ENCODE measurements at regions not wholly inside any gene's neighbourhood (a gene's known extent, or its start where the extent isn't known, plus 50 kb on each side); places are given as distances from the start of the nearest gene placed in this dataset.
A peak's percentile ranks its signal among the peaks of the same experiment; 100 is the strongest.

DNA sequence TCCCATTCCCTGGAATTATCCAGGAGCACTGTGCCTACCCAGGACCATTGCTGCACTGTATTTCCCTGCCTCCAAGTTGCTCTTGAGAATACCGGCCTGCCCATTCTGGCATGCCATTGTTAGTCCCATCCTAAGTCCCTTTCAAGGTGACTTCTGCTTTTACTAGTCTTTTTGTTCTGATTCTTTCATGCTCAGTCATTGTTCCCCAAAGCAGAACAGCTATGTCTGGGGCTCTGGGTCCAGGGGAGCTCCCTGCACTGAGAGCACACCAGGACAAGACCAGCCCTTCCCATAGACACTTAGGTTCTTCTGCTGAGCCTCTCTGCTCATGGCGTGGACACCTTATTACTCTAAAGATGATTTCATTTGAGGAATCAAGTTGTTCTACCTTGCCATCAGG, 388.9 kb upstream of the KLF4 start:
- Mint-ChIP-seq H3K4me1 (peaks cover 69% of the 10 kb centered on the region), H3K9me3 (peaks cover 0 to 2% (median 0%) of the 10 kb centered on the region in 7 donors), H3K27me3 (ENCODE audit: low read depth in 3 of 3) (no peaks in the 10 kb centered on the region), H3K27ac (peak overlapping the region; percentile 62 to 89 (median 79)), H3K4me3 (no peak overlapping the region), H3K36me3 (no peaks in the 10 kb centered on the region)
- intact Hi-C loops (cut with micrococcal nuclease) = loop anchor here in 1 of 2 donors (5.0 to 10.0 kb wide), 4 partner anchors 36 to 394 kb away; partner anchors contain the start of gene KLF4
- H3K79me2 ChIP-seq (ENCODE audit: insufficient read depth, low read length) = no peaks in the 10 kb centered on the region
- H3K36me3 ChIP-seq (replicated peaks in 1 of 2; ENCODE audit: control insufficient read depth in 1 of 2, insufficient read depth in 2 of 2, low read length in 2 of 2) = no peaks in the 10 kb centered on the region
- H3K4me2 ChIP-seq (replicated peaks; ENCODE audit: extremely low read depth, low read length, poor library complexity, severe bottlenecking) = no peak overlapping the region
- TF ChIP-seq, protein P1, sequence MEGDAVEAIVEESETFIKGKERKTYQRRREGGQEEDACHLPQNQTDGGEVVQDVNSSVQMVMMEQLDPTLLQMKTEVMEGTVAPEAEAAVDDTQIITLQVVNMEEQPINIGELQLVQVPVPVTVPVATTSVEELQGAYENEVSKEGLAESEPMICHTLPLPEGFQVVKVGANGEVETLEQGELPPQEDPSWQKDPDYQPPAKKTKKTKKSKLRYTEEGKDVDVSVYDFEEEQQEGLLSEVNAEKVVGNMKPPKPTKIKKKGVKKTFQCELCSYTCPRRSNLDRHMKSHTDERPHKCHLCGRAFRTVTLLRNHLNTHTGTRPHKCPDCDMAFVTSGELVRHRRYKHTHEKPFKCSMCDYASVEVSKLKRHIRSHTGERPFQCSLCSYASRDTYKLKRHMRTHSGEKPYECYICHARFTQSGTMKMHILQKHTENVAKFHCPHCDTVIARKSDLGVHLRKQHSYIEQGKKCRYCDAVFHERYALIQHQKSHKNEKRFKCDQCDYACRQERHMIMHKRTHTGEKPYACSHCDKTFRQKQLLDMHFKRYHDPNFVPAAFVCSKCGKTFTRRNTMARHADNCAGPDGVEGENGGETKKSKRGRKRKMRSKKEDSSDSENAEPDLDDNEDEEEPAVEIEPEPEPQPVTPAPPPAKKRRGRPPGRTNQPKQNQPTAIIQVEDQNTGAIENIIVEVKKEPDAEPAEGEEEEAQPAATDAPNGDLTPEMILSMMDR (IDR thresholded peaks at IDR 0.05) = no peak
- peak; percentile 63 to 72 (median 72) for DNase-seq
- H3K27ac ChIP-seq (ENCODE audit: low read depth in 1 of 2, low read length in 2 of 2) = peak overlapping the region; percentile 27 to 62
- H4K20me1 ChIP-seq (ENCODE audit: insufficient read depth, low read length) = no peaks in the 10 kb centered on the region
- H2AFZ ChIP-seq (ENCODE audit: insufficient read depth, low read depth, low read length, poor library complexity, severe bottlenecking) = no peak overlapping the region
- no peaks in the 10 kb centered on the region for H3K27me3 ChIP-seq (ENCODE audit: control insufficient read depth in 2 of 2, insufficient read depth in 2 of 2, low read length in 2 of 2)
- 73% methylated on average over 2 of the region's 2 CpGs for WGBS (ENCODE audit: insufficient coverage)
- no peak overlapping the region for H3K4me3 ChIP-seq (replicated peaks in 1 of 3; ENCODE audit: low read depth in 2 of 3, low read length in 3 of 3)
- H3K9ac ChIP-seq (ENCODE audit: insufficient read depth, low read length, poor library complexity, severe bottlenecking) = no peak overlapping the region
- peaks cover 55 to 70% of the 10 kb centered on the region in 2 donors for H3K4me1 ChIP-seq (ENCODE audit: control insufficient read depth in 1 of 2, insufficient read depth in 2 of 2, low read length in 2 of 2)
- H3K9me3 ChIP-seq (replicated peaks in 1 of 2; ENCODE audit: control insufficient read depth in 1 of 2, insufficient read depth in 1 of 2, low read length in 2 of 2) = no peaks in the 10 kb centered on the region

DNA sequence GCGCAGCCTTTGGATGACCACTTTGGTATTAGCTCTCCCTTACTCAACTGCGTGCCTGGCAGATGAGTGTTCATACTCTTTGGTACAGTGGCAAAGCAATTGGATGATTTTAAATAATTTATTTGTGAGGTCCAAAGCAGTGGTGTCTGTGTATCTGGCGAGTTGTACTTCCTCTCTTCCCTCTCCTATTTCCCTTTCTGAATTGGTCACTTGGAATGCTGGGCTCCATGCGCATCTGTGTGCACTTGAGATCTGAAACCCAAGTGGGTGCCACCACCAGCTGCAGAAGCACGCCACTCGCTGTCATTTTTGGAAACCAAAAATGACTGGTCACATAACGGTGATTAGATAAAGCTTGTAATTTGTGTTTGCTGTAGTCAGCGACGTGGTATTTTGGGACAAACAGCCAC, 386.0 kb upstream of the KLF4 start:
- Histone ChIP-seq H2AFZ (ENCODE audit: insufficient read depth, low read depth, low read length, poor library complexity, severe bottlenecking) (no peak overlapping the region), H3K4me1 (ENCODE audit: control insufficient read depth in 1 of 2, insufficient read depth in 2 of 2, low read length in 2 of 2) (peaks cover 60 to 68% of the 10 kb centered on the region in 2 donors), H3K27me3 (ENCODE audit: control insufficient read depth in 2 of 2, insufficient read depth in 2 of 2, low read length in 2 of 2) (no peaks in the 10 kb centered on the region), H3K4me2 (replicated peaks; ENCODE audit: extremely low read depth, low read length, poor library complexity, severe bottlenecking) (peak overlapping the region; percentile 62), H3K9me3 (replicated peaks in 1 of 2; ENCODE audit: control insufficient read depth in 1 of 2, insufficient read depth in 1 of 2, low read length in 2 of 2) (no peaks in the 10 kb centered on the region), H4K20me1 (ENCODE audit: insufficient read depth, low read length) (no peaks in the 10 kb centered on the region), H3K79me2 (ENCODE audit: insufficient read depth, low read length) (no peaks in the 10 kb centered on the region), H3K36me3 (replicated peaks in 1 of 2; ENCODE audit: control insufficient read depth in 1 of 2, insufficient read depth in 2 of 2, low read length in 2 of 2) (no peaks in the 10 kb centered on the region), H3K27ac (ENCODE audit: low read depth in 1 of 2, low read length in 2 of 2) (peak overlapping the region; percentile 71 to 88), H3K4me3 (replicated peaks in 1 of 3; ENCODE audit: low read depth in 2 of 3, low read length in 3 of 3) (peak overlapping the region in 1 of 3 experiments; percentile 46), H3K9ac (ENCODE audit: insufficient read depth, low read length, poor library complexity, severe bottlenecking) (no peak overlapping the region)
- H3K4me3 Mint-ChIP-seq = no peak overlapping the region
- peaks cover 0 to 2% (median 0%) of the 10 kb centered on the region in 7 donors for H3K9me3 Mint-ChIP-seq
- peaks cover 75% of the 10 kb centered on the region for H3K4me1 Mint-ChIP-seq
- WGBS (ENCODE audit: insufficient coverage) = 70% methylated on average over 2 of the region's 9 CpGs
- TF ChIP-seq, protein P1 (IDR thresholded peaks at IDR 0.05) = no peak
- H3K36me3 Mint-ChIP-seq = no peaks in the 10 kb centered on the region
- H3K27ac Mint-ChIP-seq = peak overlapping the region; percentile 89 to 97 (median 95)
- H3K27me3 Mint-ChIP-seq (ENCODE audit: low read depth in 3 of 3) = no peaks in the 10 kb centered on the region
- intact Hi-C loops (cut with micrococcal nuclease) = loop anchor here in 1 of 2 donors (5.0 to 10.0 kb wide), 4 partner anchors 33 to 391 kb away; partner anchors contain the start of gene KLF4
- DNase-seq = no peak

All from CD14-positive monocyte (primary cell).